Right atrium auricular region (tissue), 2 donors: ENCODE measurements at regions not wholly inside any gene's neighbourhood (a gene's known extent, or its start where the extent isn't known, plus 50 kb on each side); places are given as distances from the start of the nearest gene placed in this dataset.

Experiments
- DNase-seq: peaks from one replicate; pipeline ENCODE4 v3.0.0-alpha.2; 2019; ENCODE audit warnings: low spot score
- H3K27ac ChIP-seq, 2 donors: fragments of 200-600 bp; sonication (generic); 1 replicate in 1 of 2; 2 replicates in 1 of 2; pipeline ENCODE4 v1.5.1; 2016 to 2019
- H3K27me3 ChIP-seq, 2 donors: fragments of 200-600 bp; sonication (generic); one replicate each; pipeline versions ENCODE4 v1.5.1 to v1.6.0; 2017 to 2019
- H3K36me3 ChIP-seq: fragments of 200-600 bp; sonication (generic); one replicate; pipeline ENCODE4 v1.5.1; 2016
- H3K4me1 ChIP-seq, 2 donors: fragments of 200-600 bp; sonication (generic); one replicate each; pipeline versions ENCODE4 v1.5.1 to v1.6.0; 2017 to 2019
- H3K4me3 ChIP-seq, 2 donors: fragments of 200-600 bp; sonication (generic); 1 replicate in 1 of 2; 2 replicates in 1 of 2; pipeline ENCODE4 v1.5.1; 2017 to 2019; ENCODE audit warnings: mild to moderate bottlenecking in 1 of 2, moderate library complexity in 1 of 2
- H3K9me3 ChIP-seq, 2 donors: fragments of 200-600 bp; sonication (generic); one replicate each; pipeline ENCODE4 v1.5.1; 2019
- CTCF ChIP-seq, 2 donors: fragments of 200-600 bp; sonication (generic); IDR thresholded peaks; one replicate each; pipeline ENCODE4 v1.5.1; 2019; ENCODE audit warnings: antibody characterized with exemption in 2 of 2

GRCh38 chr1:175873290-175873935 lies 130.0 kb upstream of the TNR start:
- H3K4me3 ChIP-seq = no peak overlapping the region
- H3K27me3 ChIP-seq = no peaks in the 10 kb centered on the region
- no peak overlapping the region for H3K27ac ChIP-seq
- DNase-seq = no peak
- no peaks in the 10 kb centered on the region for H3K4me1 ChIP-seq
- no peaks in the 10 kb centered on the region for H3K9me3 ChIP-seq
- no peaks in the 10 kb centered on the region for H3K36me3 ChIP-seq
- TF ChIP-seq CTCF (IDR thresholded peaks at IDR 0.05) = no peak

- no peak overlapping the region for H3K27ac ChIP-seq
- TF ChIP-seq CTCF (IDR thresholded peaks at IDR 0.05) = no peak
- H3K4me1 ChIP-seq = no peaks in the 10 kb centered on the region
- no peaks in the 10 kb centered on the region for H3K36me3 ChIP-seq
- no peak for DNase-seq
- H3K27me3 ChIP-seq = no peaks in the 10 kb centered on the region
- H3K4me3 ChIP-seq = no peak overlapping the region
- H3K9me3 ChIP-seq = no peaks in the 10 kb centered on the region
These were observed 129.2 kb upstream of the TNR start for GRCh38 chr1:175872588-175872987.

- no peak overlapping the region for H3K4me3 ChIP-seq
- no peaks in the 10 kb centered on the region for H3K4me1 ChIP-seq
- no peaks in the 10 kb centered on the region for H3K9me3 ChIP-seq
- no peaks in the 10 kb centered on the region for H3K27me3 ChIP-seq
- TF ChIP-seq CTCF (IDR thresholded peaks at IDR 0.05) = no peak
- H3K36me3 ChIP-seq = no peaks in the 10 kb centered on the region
- no peak for DNase-seq
- no peak overlapping the region for H3K27ac ChIP-seq
These were observed 128.3 kb upstream of the TNR start for GRCh38 chr1:175871647-175872046.

GRCh38 chr1:175870217-175870616 lies 126.8 kb upstream of the TNR start:
- H3K27me3 ChIP-seq = no peaks in the 10 kb centered on the region
- no peaks in the 10 kb centered on the region for H3K9me3 ChIP-seq
- TF ChIP-seq CTCF (IDR thresholded peaks at IDR 0.05) = no peak
- no peaks in the 10 kb centered on the region for H3K36me3 ChIP-seq
- H3K27ac ChIP-seq = no peak overlapping the region
- no peak for DNase-seq
- H3K4me3 ChIP-seq = no peak overlapping the region
- H3K4me1 ChIP-seq = no peaks in the 10 kb centered on the region

- H3K27me3 ChIP-seq = no peaks in the 10 kb centered on the region
- no peak overlapping the region for H3K27ac ChIP-seq
- DNase-seq = no peak
- no peaks in the 10 kb centered on the region for H3K36me3 ChIP-seq
- H3K4me1 ChIP-seq = no peaks in the 10 kb centered on the region
- H3K9me3 ChIP-seq = no peaks in the 10 kb centered on the region
- no peak overlapping the region for H3K4me3 ChIP-seq
- no peak for TF ChIP-seq CTCF (IDR thresholded peaks at IDR 0.05)
These were observed 123.4 kb upstream of the TNR start for GRCh38 chr1:175866776-175867175.
